PC-3 (cell line): ENCODE measurements at regions not wholly inside any gene's neighbourhood (a gene's known extent, or its start where the extent isn't known, plus 50 kb on each side); places are given as distances from the start of the nearest gene placed in this dataset.

Experiments
- EZH2 ChIP-seq: fragments of 300-600 bp; sonication (generic); IDR thresholded peaks from one replicate; pipeline ENCODE4 v1.6.1; 2017; ENCODE audit warnings: antibody characterized with exemption, mild to moderate bottlenecking, low read length; ENCODE audit not compliant: unreplicated experiment
- EZH2phosphoT487 ChIP-seq: fragments of 300-600 bp; sonication (generic); IDR thresholded peaks from 2 replicates; pipeline ENCODE4 v1.6.1; 2018; ENCODE audit warnings: mild to moderate bottlenecking, antibody characterized with exemption, low read length, borderline replicate concordance
- TF ChIP-seq, protein P1 (sequence below): fragments of 300-600 bp; sonication (generic); conservative IDR thresholded peaks from 2 replicates; pipeline ENCODE4 v1.5.1; 2017; ENCODE audit warnings: antibody characterized with exemption, low read depth, mild to moderate bottlenecking, low read length

DNA sequence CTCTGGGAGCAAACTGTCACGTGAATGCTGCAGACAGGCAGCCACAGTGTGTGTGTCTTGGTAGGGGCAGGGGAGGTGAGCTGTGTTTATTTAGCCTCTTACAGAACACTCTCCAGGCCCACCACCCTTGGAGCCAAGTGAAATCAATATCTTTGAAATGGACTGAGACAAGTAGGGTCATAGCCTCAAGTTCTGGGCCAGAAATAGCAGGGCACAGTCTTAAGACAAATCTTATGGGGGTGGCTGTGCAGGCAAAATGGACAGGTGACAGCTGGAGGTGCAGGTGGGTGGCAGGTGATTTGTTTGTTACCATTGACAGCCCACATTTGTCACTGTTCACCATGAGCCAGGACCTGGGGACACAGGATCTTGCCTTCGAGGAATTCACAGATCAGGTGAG is 93.6 kb upstream of the NMNAT3 start:
- no peak for TF ChIP-seq EZH2
- TF ChIP-seq, protein P1, sequence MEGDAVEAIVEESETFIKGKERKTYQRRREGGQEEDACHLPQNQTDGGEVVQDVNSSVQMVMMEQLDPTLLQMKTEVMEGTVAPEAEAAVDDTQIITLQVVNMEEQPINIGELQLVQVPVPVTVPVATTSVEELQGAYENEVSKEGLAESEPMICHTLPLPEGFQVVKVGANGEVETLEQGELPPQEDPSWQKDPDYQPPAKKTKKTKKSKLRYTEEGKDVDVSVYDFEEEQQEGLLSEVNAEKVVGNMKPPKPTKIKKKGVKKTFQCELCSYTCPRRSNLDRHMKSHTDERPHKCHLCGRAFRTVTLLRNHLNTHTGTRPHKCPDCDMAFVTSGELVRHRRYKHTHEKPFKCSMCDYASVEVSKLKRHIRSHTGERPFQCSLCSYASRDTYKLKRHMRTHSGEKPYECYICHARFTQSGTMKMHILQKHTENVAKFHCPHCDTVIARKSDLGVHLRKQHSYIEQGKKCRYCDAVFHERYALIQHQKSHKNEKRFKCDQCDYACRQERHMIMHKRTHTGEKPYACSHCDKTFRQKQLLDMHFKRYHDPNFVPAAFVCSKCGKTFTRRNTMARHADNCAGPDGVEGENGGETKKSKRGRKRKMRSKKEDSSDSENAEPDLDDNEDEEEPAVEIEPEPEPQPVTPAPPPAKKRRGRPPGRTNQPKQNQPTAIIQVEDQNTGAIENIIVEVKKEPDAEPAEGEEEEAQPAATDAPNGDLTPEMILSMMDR, result no peak
- no peak for TF ChIP-seq EZH2phosphoT487
